GM18519 (cell line): ENCODE measurements at regions not wholly inside any gene's neighbourhood (a gene's known extent, or its start where the extent isn't known, plus 50 kb on each side); places are given as distances from the start of the nearest gene placed in this dataset.

Experiments
- ATAC-seq: cut with Tn5 transposase; IDR thresholded peaks from one replicate; pipeline ENCODE4 v1.9.1; 2021; ENCODE audit warnings: mild to moderate bottlenecking, moderate library complexity; ENCODE audit not compliant: unreplicated experiment, low FRiP score

DNA sequence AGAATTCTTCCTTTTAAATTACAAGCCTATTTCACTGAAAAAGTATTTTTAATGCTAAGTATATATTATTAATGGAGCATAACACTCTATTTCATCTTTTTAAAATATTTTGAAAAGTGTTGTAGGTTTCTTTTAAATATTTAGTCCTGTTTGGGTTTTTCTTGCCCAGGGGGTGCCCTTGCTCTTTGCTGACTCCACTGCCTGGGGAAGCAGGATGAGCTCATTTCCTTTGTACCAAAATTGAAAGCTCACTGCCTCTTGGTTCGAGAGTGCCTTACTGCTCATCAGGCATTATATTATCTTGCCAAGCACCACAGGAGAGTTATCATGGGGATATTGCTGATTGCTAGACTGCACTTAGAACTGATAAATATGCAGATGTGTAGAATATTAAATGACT is 819.2 kb downstream of the PCDH18 start:
- ATAC-seq: no peak

DNA sequence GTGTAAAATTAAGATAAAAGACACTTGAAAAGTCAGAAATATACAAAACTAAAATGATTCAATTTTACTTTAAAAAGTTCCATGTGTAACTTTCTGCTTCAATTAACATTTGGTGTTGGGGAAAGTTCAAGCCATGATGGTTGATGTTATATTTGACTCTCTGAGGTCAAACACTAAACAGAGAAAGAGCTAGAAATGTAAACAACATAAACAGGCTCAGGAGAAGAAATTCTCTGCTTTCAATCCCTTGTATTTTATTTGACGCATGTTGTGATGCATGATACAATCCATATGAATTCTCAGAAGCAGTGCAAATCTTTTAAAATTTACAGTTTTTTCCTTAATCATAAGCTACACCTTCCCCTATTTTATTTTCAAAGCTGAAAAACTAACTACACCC is 822.4 kb downstream of the PCDH18 start:
- ATAC-seq: no peak

DNA sequence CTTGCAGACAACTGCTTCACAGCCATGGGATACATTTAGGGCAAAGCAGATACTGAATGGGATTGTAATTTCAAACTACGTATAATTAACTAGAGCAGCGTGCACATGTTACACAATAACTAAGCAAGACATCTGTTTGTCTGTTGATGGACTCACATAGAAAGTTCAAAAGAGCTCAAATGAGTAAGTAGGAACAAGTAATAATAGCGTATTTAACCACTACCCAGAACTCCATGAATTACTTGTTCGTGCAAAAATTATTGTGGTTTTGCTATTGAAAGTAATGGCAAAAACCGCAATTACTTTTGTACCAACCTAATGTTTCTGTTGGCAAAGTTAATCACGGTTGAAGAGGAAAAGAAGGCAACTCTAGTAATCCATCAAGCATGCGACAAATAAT is 825.4 kb downstream of the PCDH18 start:
- no peak for ATAC-seq

DNA sequence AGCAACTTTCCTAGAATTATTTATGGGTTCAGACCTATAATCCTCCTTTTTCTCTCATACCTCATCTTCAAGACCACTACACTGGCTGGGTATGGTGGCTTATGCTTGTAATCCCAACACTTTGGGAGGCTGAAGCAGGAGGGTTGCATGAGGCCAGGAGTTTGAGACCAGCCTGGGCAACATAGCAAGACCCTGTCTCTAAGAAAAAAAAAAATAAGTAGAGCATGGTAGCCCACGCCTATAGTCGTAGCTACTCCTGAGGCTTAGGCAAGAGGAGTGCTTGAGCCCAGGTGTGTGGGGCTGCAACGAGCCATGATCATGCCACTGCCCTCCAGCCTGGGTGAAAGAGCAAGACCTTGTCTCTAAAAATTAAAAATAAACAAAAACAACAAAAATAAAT is 832.4 kb downstream of the PCDH18 start:
- no peak for ATAC-seq

DNA sequence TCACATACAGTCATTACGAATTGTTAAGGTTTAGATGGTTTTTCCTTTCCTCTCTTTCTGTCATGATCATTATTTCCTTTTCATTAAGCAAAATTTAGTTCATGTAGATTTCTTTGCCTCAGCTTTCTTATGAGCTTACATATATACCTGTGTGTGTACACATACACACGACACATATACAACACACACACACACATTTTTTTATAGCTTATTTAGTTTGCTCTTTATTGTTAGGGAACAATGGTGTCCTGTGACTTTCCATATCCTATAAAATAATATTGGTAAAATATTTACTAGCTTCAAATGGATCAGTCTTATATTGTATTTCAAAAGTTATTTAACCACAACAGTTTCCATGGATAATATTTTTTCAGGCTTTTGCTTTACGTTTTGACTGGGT is 840.7 kb downstream of the PCDH18 start:
- ATAC-seq: no peak

DNA sequence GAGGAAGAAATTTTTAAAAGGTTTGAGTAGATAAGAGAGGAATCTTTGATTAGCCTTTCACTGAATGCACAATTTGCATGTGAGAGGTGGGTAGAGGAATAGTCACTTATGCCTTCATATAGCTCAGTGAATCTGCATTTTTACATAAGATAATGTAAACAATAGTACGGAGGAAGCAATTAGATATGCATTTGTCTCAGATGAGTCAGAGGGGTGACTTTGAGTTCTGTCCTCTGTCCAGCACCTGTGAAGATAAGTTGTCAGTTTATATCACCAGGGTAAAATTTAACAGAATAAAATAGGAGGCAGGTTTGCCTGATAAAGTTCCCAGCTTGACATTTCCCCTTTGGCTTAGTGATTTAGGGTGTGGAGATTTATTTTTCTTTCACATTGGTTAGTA is 841.9 kb downstream of the PCDH18 start:
- no peak for ATAC-seq

DNA sequence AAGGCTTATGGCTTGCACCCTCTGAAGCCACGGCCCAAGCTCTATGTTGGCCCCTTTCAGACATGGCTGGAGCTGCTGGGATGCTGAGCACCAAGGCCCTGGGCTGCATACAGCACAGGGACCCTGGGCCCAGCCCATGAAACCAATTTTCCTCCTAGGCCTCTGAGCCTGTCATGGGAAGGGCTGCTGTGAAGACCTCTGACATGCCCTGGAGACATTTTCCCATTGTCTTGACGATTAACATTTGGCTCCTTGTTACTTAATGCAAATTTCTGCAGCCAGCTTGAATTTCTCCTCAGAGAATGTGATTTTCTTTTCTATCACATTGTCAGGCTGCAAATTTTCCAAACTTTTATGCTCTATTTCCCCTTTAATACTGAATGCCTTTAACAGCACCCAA is 844.7 kb downstream of the PCDH18 start:
- ATAC-seq: no peak

DNA sequence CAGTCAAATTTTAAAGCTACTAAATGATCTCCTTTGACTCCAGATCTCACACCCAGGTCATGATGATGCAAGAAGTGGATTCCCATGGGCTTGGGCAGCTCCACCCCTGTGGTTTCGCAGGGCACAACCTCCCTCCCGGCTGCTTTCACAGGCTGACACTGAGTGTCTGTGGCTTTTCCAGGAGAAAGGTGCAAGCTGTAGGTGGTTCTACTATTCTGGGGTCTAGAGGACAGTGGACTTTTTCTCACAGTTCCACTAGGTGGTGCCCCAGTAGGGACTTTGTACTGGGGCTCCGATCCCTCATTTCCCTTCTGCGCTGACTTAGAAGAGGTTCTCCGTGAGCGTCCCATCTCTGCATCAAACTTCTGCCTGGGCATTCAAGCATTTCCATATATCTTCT is 845.2 kb downstream of the PCDH18 start:
- no peak for ATAC-seq

DNA sequence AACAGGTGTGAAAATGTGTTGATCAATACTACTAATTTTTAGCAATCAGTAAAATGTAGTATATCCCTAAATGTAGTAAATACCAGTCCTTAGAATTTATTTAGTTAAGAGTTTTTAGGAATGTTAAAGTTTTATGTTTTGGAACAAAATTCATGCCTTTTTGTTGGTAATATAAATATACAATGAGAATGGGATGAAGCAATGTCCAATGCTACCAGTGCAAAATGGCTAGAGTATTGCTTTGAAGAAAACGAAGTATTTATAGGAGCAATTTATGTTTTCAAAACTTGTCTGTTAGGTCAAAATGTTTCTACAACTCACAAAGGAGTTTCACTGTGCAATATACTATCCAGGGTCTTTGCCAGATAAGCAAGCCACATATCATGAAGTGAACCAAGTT is 851.5 kb downstream of the PCDH18 start:
- ATAC-seq: no peak

DNA sequence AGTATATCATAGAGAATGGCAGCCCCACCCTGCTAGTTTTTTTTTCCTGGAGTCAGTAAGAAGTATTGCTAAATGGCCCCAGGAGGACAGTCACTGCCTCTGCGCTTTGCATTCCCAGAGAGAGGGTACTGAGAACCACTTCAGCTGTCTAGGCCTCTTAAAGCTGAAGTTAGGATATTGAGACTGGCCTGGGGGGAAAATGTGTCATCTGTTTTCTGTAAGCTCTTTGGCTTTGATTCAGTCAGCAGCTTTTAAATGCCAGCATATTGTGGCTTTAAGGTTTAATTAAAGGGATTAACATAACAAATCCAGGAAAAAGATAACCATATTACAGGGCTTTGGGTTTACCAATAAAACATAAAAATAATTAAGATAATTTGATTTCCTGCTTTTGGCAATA is 852.0 kb downstream of the PCDH18 start:
- ATAC-seq: no peak

DNA sequence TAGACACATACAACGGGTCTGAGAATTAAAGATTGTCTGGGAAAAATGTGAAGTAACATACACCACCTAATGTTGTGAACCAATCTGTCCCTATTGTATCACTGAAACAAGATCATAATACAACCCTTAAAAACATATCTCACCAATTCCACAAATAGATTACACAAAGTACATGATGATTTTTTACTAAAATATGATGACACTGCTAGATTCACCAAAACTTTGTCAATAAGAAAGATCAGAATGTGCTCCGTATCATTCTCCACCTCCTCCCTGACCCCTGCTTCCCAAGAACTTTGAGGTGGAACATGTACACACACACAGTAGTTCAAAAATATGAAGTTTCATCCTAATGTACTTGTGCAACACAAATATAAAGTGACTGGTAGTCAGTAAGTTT is 862.0 kb downstream of the PCDH18 start:
- ATAC-seq: no peak

DNA sequence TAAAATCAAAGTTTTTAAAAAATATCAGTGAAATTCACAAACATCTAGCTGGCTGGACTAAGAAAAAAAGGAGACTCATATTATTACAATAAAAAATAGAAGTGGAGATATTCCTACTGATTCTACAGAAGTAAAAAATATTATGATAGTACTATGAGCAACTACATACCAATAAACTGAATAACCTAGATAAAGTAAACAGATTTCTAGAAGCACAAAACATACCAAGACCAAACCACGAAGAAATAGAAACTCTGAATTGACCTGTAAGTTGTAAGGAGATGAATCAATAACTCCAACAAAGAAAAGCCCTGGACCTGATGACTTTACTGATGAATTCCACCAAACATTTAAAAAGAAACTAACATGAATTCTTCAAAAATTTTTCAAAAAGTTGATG is 867.3 kb downstream of the PCDH18 start:
- ATAC-seq: no peak

DNA sequence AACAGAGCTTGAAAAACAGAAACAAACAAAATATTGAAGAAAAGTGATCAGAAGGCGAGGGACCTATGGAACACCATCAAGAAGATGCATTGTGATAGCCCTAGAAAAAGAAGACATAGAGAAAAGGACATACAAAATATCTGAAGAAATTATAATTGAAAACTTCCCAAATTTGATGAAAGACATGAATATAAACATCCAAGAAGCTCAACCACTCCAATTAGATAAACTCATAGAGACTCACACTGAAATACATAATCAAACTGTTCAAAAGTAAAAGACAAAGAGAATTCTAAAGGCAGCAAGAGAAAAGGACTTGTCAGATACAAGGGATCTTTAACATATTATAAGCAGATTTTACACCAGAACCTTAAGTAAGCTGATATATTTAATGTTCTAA is 869.8 kb downstream of the PCDH18 start:
- ATAC-seq: no peak

DNA sequence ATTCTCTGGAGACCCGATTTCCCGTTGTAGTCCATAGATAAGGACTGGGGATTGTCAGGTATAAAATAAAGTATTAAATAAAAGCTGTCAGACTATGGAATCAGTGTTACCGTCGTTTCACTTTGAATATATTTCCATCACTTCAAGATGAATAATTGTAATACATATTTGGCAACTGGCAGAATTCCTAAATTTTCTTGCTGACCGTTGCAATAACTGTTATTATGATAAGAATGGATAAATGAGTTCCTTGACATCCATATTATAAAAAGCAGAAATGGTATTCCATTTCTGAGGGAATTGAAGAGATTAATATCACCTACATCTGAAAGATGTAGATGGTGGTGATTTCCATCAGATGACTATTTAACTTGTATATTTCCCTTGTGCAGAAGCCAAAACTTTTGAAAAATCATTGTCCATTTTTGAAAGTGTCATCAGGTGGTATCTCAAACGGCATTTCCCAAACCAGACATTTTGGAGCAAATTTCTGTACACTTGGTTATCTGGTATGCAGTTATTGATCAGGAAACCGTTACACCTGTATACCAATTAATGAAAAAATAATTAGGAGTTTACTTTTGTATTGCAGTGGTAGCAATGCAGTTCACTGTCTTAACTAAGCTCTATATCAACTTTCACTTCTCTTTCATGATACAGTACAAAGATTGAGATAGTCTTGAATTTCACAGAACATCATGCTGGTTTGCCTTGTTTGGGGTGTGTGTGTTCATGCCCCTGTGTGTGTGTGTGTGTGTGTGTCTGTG is 878.5 kb downstream of the PCDH18 start:
- no peak for ATAC-seq

DNA sequence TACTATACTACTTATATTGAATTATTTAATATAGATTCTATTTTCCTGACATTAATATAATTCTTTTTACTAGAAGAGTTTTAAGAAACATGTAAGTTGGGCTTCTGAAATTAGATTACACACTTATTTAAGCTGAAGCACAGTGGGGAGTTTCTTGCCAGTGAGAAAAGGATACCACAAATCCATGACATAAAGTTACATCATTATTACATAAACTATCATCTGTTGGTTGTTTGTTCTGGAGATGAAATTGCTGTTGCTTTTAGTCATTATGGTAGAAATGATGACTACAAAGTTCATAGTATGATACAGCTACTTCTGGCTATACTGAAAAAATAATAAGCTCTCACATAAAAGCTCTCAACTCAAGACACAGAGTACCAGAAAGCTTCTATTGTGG is 880.4 kb downstream of the PCDH18 start:
- ATAC-seq: no peak

DNA sequence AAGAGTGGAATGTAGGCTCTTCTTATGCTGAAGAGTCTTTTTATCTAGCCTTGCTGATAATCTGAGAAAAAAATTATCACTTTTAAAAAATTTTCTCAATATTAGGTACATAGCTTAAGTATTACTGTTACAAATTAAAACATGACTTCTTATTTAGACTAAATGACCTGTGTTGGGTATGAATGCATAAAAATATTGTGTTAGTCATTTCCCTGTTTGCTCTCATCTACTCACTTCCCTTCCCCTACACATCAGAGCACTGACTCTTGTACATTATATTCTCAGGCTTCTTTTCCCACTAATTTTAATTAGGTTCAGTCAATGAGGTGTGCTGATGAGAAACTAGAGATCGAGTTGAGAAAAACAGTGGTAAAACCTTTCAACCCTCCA is 881.0 kb downstream of the PCDH18 start:
- no peak for ATAC-seq

DNA sequence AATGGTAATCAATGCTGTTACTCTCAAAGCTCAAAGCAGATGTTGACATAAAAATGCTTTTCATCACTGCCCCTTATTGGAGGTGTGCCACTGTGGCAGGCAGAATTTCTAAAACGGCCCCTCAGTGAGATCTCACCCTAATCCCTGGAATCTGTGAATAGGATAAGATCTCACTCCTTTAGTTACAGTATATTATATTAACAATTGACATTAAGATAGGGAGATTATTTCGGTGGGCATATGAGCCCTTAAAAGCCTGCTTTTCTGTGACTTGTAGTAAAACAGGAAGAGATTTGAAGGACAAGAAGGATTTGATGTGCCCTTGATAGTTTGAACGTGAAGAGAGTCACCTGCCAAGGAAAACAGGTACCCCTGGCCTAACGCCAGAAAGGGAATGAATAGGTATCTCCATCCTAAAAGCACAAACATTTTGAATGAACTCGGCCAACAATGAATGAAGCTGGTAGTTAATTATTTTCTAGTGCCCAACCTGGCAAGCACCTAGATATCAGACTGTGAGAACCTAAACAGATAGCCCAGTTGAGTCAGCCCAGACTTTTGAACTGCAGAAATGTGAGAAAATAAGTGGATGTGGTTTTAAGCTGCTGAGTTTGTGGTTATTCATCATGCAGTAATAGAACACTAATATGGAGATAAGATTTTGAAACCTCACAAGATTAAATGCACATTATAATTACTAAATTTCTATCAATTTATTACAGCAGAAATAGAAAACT is 881.6 kb downstream of the PCDH18 start:
- ATAC-seq: no peak

DNA sequence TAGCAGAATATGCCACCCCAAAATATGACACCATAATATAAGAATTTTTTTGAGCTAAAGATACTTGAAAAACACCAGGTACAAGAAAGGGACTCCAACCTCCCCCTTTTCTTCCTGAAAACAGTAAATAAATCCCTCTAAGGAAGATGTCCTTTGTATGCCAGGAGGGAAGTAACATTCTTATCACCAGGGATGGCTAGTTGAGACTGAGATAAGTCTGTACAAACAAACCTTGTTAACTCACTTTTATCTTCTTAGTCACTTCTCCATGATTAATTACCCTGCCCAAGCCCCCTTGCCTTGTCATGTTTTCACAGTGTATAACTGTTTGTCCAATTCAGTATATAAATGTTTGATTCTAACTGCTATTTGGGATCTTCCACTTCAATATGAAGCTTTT is 888.0 kb downstream of the PCDH18 start:
- ATAC-seq: no peak

DNA sequence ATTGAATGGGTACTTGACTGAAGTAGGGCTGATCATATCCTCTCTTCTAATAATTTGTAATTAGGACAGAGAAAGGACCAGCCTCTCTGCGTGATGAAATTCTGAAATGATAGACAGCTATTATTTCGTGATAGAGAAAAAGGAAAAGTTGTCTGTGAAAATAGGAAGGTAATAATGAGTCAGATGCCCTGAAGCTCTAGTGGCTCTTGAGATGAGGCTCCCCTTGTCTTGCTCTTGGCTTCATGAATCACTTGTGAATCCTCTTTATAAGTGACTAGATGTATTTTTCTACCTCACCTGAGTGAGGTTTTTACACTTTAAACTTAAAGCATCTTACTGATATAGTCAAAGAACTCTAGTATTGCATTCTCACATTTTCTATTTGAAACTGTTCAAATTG is 888.9 kb downstream of the PCDH18 start:
- ATAC-seq: no peak

DNA sequence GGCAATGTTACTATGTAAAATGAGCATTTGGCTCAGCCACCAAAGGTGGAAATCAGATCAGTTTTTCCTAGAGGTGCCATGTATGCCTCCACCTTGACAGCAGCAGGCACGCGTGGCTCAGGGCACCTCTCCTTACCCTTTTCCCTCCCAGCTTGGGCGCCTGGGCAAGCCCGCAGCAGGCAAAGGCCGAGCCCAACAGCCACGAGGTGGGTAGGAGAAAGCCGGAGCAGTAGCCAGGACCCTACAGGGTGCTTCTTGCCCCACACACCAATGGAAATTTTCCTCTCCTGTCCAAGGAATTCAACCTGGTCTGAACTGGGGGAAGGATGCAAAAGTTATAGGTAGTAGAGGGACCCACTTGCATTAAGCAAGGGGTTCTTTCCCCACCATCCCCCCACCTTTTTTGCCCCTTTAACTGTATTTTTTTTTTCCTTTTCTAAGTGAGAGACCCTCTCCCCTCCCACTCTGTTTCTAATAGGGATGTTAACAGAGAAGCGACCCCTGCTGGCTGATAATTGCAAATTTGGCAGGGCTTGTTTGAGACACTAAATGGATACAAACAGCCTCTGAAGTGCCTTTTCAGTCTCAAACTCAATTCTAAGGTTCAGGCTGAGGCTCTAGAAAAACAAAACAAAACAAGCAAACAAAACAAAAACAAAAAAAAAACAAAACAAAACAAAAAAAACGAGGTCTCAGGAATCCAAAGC is 895.1 kb downstream of the PCDH18 start:
- no peak for ATAC-seq

DNA sequence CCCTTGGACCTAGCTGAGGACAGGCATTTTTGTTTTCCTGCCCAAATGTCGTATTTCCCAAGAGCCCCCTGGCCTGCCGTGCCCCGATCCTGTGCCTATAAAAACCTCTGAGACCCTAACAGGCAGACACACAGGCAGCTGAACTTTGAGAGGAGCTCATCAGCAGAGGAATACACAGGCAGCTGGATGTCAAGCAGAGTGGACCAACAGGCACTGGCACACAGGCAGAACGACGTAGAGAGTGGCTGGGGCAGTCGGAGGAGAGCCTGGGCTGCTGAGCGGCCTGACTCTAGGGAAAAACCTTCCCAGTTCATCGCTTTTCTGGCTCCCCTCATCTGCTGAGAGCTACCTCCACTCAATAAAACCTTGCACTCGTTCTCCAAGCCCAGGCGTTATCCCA is 896.1 kb downstream of the PCDH18 start:
- ATAC-seq: no peak

DNA sequence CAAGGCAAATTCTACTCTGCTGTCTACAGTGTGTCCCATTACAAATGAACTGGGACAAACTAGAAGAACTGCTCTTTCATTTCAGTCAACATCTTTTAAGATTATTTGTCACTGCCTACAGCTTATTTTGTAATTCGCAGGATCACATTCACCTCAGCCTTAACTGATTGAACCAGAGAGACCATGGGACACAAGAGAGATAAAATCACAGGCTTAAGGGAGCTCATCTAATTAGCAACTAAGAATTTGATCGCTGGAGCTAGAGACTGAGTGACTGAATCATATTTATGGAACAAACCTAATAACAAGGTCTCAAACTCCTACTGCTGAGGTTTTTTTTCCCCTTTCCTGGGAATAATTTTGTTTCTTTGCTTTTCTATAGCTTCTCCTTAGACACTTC is 898.2 kb downstream of the PCDH18 start:
- no peak for ATAC-seq
